IMR-90 (cell line): ENCODE measurements at regions not wholly inside any gene's neighbourhood (a gene's known extent, or its start where the extent isn't known, plus 50 kb on each side); places are given as distances from the start of the nearest gene placed in this dataset.

Experiments used
- ATAC-seq: fragments of 200-7000 bp; cut with Tn5 transposase; 2 replicates; pipeline ENCODE4 v1.9.1; 2020; ENCODE audit warnings: low read depth, mild to moderate bottlenecking, moderate library complexity
- BruUV-seq: library from RNA; stranded (reverse); fragments of 400-500 nt; replicated peaks from 2 replicates; lab custom pipeline; 2021; lab: Mats Ljungman, UMichigan
- CTCF ChIA-PET: fragments of 300-600 bp; formaldehyde crosslinking; extraction: SDS; loops from one replicate; lab custom pipeline; 2021; ENCODE audit warnings: antibody characterized with exemption; lab: Yijun Ruan, JAX
- POLR2A ChIA-PET: fragments of 300-600 bp; sonication (Branson Sonifier 250); formaldehyde crosslinking; loops from one replicate; lab custom pipeline; 2022; ENCODE audit warnings: antibody characterized with exemption; ENCODE audit not compliant: unreplicated experiment; lab: Charles Lee
- DNase-seq: peaks from one replicate; pipeline ENCODE4 v3.0.0; 2013
- H2AFZ ChIP-seq: replicated peaks from 2 replicates; pipeline ENCODE3; 2013; ENCODE audit warnings: low read length, mild to moderate bottlenecking; ENCODE audit not compliant: poor library complexity
- H2AK5ac ChIP-seq: 2 replicates; pipeline ENCODE4 v1.6.1; 2013; ENCODE audit warnings: low read depth, low read length, inconsistent platforms
- H2AK9ac ChIP-seq: replicated peaks from 2 replicates; pipeline ENCODE3; 2013; ENCODE audit warnings: mild to moderate bottlenecking, low read depth, low read length, moderate library complexity; ENCODE audit not compliant: poor library complexity
- H2BK120ac ChIP-seq: 2 replicates; pipeline ENCODE4 v1.6.1; 2013; ENCODE audit warnings: low read depth, low read length, inconsistent platforms
- H2BK15ac ChIP-seq: 3 replicates; pipeline ENCODE4 v1.6.1; 2013; ENCODE audit warnings: low read depth, low read length, inconsistent platforms
- H2BK20ac ChIP-seq: 2 replicates; pipeline ENCODE4 v1.6.1; 2013; ENCODE audit warnings: low read depth, mild to moderate bottlenecking, inconsistent platforms, low read length, moderate library complexity
- H2BK5ac ChIP-seq: 2 replicates; pipeline ENCODE4 v1.6.1; 2013; ENCODE audit warnings: mild to moderate bottlenecking, low read depth, low read length, inconsistent platforms; ENCODE audit not compliant: poor library complexity, severe bottlenecking
- H3K14ac ChIP-seq: replicated peaks from 2 replicates; pipeline ENCODE4 v1.6.1; 2013; ENCODE audit warnings: low read depth, low read length, inconsistent platforms
- H3K18ac ChIP-seq: 2 replicates; pipeline ENCODE4 v1.6.1; 2013; ENCODE audit warnings: low read depth, low read length, control low read depth
- H3K23ac ChIP-seq: 2 replicates; pipeline ENCODE4 v1.6.1; 2013; ENCODE audit warnings: low read depth, low read length, inconsistent platforms
- H3K27ac ChIP-seq: 2 replicates; pipeline ENCODE4 v1.5.1; 2013; ENCODE audit warnings: mild to moderate bottlenecking, control low read depth, low read length; ENCODE audit not compliant: insufficient read depth
- H3K27me3 ChIP-seq: 2 replicates; pipeline ENCODE4 v1.6.1; 2013; ENCODE audit warnings: low read length; ENCODE audit not compliant: control insufficient read depth, insufficient read depth
- H3K36me3 ChIP-seq: 2 replicates; pipeline ENCODE4 v1.6.1; 2013; ENCODE audit warnings: low read length, mixed read lengths; ENCODE audit not compliant: control insufficient read depth, insufficient read depth
- H3K4ac ChIP-seq: 2 replicates; pipeline ENCODE4 v1.6.1; 2013; ENCODE audit warnings: low read depth, low read length, inconsistent platforms
- H3K4me1 ChIP-seq: 2 replicates; pipeline ENCODE4 v1.6.1; 2013; ENCODE audit warnings: low read length, mixed read lengths; ENCODE audit not compliant: control insufficient read depth, insufficient read depth
- H3K4me2 ChIP-seq: 2 replicates; pipeline ENCODE4 v1.6.1; 2013; ENCODE audit warnings: low read depth, mild to moderate bottlenecking, control low read depth, low read length, moderate library complexity
- H3K4me3 ChIP-seq: 2 replicates; pipeline ENCODE4 v1.5.1; 2013; ENCODE audit warnings: low read depth, mild to moderate bottlenecking, control low read depth, low read length, moderate library complexity; ENCODE audit not compliant: insufficient read depth
- H3K56ac ChIP-seq: 2 replicates; pipeline ENCODE4 v1.6.1; 2013; ENCODE audit warnings: low read length, inconsistent platforms; ENCODE audit not compliant: insufficient read depth; ENCODE audit errors: extremely low read depth
- H3K79me1 ChIP-seq, 2 experiments: 2 replicates each; pipeline ENCODE4 v1.6.1; 2013; ENCODE audit warnings: low read length in 2 of 2, inconsistent platforms in 1 of 2, low read depth in 1 of 2
- H3K9ac ChIP-seq: 2 replicates; pipeline ENCODE4 v1.6.1; 2013; ENCODE audit warnings: low read depth, low read length, control low read depth
- H3K9me1 ChIP-seq: 2 replicates; pipeline ENCODE4 v1.6.1; 2013; ENCODE audit warnings: low read length, inconsistent platforms; ENCODE audit not compliant: insufficient read depth
- H3K9me3 ChIP-seq: 2 replicates; pipeline ENCODE4 v1.6.1; 2013; ENCODE audit warnings: low read length; ENCODE audit not compliant: control insufficient read depth, insufficient read depth
- H4K20me1 ChIP-seq: 2 replicates; pipeline ENCODE4 v1.6.1; 2013; ENCODE audit warnings: low read length, inconsistent platforms; ENCODE audit not compliant: insufficient read depth
- H4K5ac ChIP-seq: 2 replicates; pipeline ENCODE4 v1.6.1; 2013; ENCODE audit warnings: mild to moderate bottlenecking, low read depth, low read length, control low read depth
- H4K8ac ChIP-seq, 2 experiments: 2 replicates each; pipeline ENCODE4 v1.6.1; 2013; ENCODE audit warnings: low read depth in 2 of 2, low read length in 2 of 2, control low read depth in 1 of 2, inconsistent platforms in 1 of 2
- H4K91ac ChIP-seq: 2 replicates; pipeline ENCODE4 v1.6.1; 2013; ENCODE audit warnings: low read depth, low read length, inconsistent platforms; ENCODE audit not compliant: insufficient read depth
- BHLHE40 ChIP-seq: fragments of 150-350 bp; IDR thresholded peaks from 2 replicates; pipeline ENCODE4 v1.6.1; 2016; ENCODE audit warnings: mild to moderate bottlenecking, low read depth, low read length
- CTCF ChIP-seq: conservative IDR thresholded peaks from 2 replicates; pipeline ENCODE4 v1.5.1; 2012; ENCODE audit warnings: mild to moderate bottlenecking, low read depth, low read length, improper control_type of control experiment
- ELK1 ChIP-seq: fragments of 150-350 bp; IDR thresholded peaks from 2 replicates; pipeline ENCODE4 v1.6.1; 2016; ENCODE audit warnings: low read depth, mild to moderate bottlenecking, low read length, moderate library complexity, borderline replicate concordance
- FOS ChIP-seq: fragments of 150-350 bp; IDR thresholded peaks from 2 replicates; pipeline ENCODE4 v1.6.1; 2016; ENCODE audit warnings: low read depth, low read length
- MAZ ChIP-seq: IDR thresholded peaks from 2 replicates; pipeline ENCODE4 v1.6.1; 2012; ENCODE audit warnings: low read depth, mild to moderate bottlenecking, low read length, improper control_type of control experiment, moderate library complexity, borderline replicate concordance
- NFE2L2 ChIP-seq: fragments of 150-350 bp; IDR thresholded peaks from 2 replicates; pipeline ENCODE4 v1.6.1; 2016; ENCODE audit warnings: low read depth, mild to moderate bottlenecking, low read length
- RAD21 ChIP-seq: IDR thresholded peaks from 2 replicates; pipeline ENCODE4 v1.6.1; 2012; ENCODE audit warnings: low read length, improper control_type of control experiment
- RFX5 ChIP-seq: IDR thresholded peaks from 2 replicates; pipeline ENCODE4 v1.8.0; 2012; ENCODE audit warnings: low read depth, mild to moderate bottlenecking, low read length, moderate library complexity
- SMC3 ChIP-seq: fragments of 150-350 bp; IDR thresholded peaks from 2 replicates; pipeline ENCODE4 v1.6.1; 2016; ENCODE audit warnings: low read depth, mild to moderate bottlenecking, antibody characterized with exemption, low read length, moderate library complexity
- WGBS, 2 experiments: methylation state at CpG; one replicate each; pipeline versions ENCODE4 v1.1.5 to v1.1.7; 2013; ENCODE audit warnings: missing lambda C conversion rate in 2 of 2; ENCODE audit not compliant: insufficient read length in 1 of 2; ENCODE audit errors: extremely low coverage in 2 of 2; 5-methylcytosine and 5-hydroxymethylcytosine counted together
- dilution Hi-C: fragments of 300-500 bp; cut with HindIII; formaldehyde crosslinking; loops from one replicate; pipeline ENCODE4 v1.14.3; 2018; ENCODE audit warnings: low sequenced_read_pairs; ENCODE audit not compliant: unreplicated experiment
- in situ Hi-C: fragments of 300-500 bp; cut with MboI; formaldehyde crosslinking; loops from 3 replicates; pipeline ENCODE4 v1.14.3; 2019; ENCODE audit warnings: low sequenced_read_pairs, inconsistent platforms, mixed read lengths
- intact Hi-C: fragments of 100-400 bp; cut with micrococcal nuclease; formaldehyde crosslinking; loops from 2 replicates; pipeline ENCODE4 v1.10.0; 2022

GRCh38 chr18:38972571-38972970 is 1407.0 kb upstream of the CELF4 start:
- Histone ChIP-seq H3K18ac (no peak overlapping the region), H2AK9ac (no peak overlapping the region), H4K5ac (no peak overlapping the region), H3K9me3 (peaks cover 4% of the 10 kb centered on the region), H3K9ac (no peak overlapping the region), H2BK20ac (no peak overlapping the region), H3K4me1 (no peaks in the 10 kb centered on the region), H2BK5ac (no peak overlapping the region), H3K56ac (no peak overlapping the region), H2AFZ (no peak overlapping the region), H4K20me1 (no peaks in the 10 kb centered on the region), H3K9me1 (no peaks in the 10 kb centered on the region), H4K8ac (no peak overlapping the region), H2BK15ac (no peak overlapping the region), H2BK120ac (no peak overlapping the region), H3K79me1 (no peaks in the 10 kb centered on the region), H4K91ac (no peak overlapping the region), H3K27me3 (no peaks in the 10 kb centered on the region), H3K27ac (no peak overlapping the region), H3K4me3 (no peak overlapping the region), H3K36me3 (no peaks in the 10 kb centered on the region), H2AK5ac (no peak overlapping the region), H3K23ac (no peak overlapping the region), H3K14ac (no peak overlapping the region), H3K4me2 (no peak overlapping the region), H3K4ac (no peak overlapping the region)
- no TSS peak for BruUV-seq
- intact Hi-C loops (no loop called here), in situ Hi-C loops (no loop called here), dilution Hi-C loops (no loop called here)
- CTCF ChIA-PET: no interaction called here
- ATAC-seq (no peak), DNase-seq (no peak)
- POLR2A ChIA-PET: no interaction called here
- TF ChIP-seq SMC3 (no peak), MAZ (no peak), FOS (no peak), ELK1 (no peak), CTCF (no peak), NFE2L2 (no peak), RFX5 (no peak), BHLHE40 (no peak), RAD21 (no peak)
- no CpG with 5 or more reads among the region's 1 CpG for WGBS, 2 experiments
